Activated T-cell treated with anti-CD3 and anti-CD28 coated beads for 24 hours (primary cell): ENCODE measurements at regions not wholly inside any gene's neighbourhood (a gene's known extent, or its start where the extent isn't known, plus 50 kb on each side); places are given as distances from the start of the nearest gene placed in this dataset.

Source experiments
- DNase-seq: peaks from one replicate; pipeline ENCODE4 v3.0.0-alpha.2; 2020; ENCODE audit warnings: low read depth

DNA sequence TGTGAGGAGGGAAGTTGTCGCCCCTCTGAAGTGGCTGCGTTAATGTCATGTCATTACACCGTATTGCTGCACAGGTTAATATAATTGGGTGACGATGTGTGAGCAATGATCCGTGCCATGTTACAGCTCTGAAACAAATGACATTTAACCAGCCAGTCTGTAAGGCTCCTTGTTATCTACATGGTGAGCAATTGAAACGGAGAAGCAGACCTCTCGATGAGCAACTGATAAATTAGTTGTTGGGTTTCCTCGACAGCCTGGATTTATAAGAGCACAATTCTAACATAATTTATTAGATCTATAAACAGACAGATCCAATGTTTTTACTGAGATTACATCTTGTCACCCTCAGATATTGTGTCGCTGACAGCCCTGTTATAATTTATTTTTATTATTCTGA is 49.9 kb upstream of the MAFB start:
- DNase-seq, result no peak

DNA sequence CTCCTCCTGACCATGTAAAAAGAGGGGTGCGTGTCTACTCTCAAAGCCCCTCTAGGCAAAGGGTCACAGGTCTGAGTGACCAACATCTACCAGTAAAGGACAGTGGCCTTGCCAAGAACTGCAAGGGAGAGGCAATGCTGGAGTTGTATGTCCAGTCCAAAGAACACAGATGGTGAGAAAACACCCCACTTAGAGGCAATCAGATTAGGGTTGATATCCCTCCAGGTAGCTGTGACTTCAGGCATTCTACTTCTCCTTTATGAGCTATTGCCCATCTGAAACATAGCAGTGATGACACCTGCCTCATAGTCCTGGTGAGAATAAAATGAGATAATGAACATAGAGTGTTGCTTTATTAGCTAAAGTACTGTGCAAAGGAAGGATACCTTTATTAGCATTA is 50.8 kb upstream of the MAFB start:
- DNase-seq, result no peak

DNA sequence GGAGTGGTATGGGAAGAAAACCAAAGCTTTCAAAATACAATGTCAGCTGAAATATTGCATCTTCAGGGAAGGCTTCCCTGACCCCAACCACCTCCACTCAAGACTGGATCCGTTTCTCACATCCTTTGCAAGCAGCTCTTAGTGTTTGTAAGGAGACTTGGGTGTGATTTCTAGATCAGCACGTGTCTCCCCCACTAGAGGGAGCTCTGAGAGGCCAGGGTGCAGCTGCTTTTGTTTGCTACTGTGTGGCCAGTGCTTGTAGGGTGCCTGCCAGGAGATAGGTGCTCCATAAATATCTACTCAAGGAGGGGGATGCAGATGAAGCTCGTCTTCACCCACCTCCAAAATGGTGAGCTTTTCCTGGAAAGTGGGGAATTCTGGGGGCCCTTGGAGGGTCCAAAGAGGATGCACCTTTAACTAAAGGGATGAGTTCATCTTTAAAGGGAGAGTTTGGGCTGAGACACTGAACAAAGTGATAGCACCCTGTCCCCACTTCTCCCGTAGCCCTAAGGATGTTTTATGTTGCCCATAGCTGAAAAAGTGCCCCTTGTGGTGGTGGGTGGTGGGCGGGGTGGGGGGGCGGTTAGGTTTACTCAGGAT is 52.6 kb upstream of the MAFB start:
- DNase-seq, result peak; percentile 11

DNA sequence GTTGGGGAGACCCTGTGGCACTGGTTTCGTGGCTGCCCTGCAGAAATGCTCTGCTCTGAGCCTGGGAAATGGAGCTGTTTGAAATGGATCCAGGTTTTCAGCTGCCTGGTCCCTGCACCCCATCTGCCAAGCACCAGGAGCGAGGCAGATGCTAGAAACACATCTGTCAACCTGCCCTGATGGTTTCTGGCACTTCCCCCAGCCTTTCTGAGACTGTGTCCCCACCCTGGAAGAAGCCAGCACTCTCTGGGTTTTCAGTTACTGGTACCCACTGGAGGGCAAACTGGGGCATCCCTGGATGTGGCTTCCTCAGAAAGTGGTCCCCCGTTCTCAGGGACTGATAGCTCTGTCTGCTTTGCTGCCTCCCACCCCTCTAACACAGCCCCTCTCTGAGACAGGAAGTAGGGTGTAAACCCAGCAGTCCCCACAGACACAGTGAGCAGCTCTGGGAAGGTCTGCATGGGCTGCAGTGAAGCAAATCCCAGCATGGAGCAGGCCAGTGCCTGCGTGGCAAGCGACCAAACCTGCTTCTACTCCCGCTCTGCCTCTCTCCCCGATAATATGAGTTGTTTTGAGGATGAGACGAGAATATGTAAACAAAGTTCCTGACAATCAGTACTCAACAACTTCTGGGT is 54.2 kb upstream of the MAFB start:
- no peak for DNase-seq

DNA sequence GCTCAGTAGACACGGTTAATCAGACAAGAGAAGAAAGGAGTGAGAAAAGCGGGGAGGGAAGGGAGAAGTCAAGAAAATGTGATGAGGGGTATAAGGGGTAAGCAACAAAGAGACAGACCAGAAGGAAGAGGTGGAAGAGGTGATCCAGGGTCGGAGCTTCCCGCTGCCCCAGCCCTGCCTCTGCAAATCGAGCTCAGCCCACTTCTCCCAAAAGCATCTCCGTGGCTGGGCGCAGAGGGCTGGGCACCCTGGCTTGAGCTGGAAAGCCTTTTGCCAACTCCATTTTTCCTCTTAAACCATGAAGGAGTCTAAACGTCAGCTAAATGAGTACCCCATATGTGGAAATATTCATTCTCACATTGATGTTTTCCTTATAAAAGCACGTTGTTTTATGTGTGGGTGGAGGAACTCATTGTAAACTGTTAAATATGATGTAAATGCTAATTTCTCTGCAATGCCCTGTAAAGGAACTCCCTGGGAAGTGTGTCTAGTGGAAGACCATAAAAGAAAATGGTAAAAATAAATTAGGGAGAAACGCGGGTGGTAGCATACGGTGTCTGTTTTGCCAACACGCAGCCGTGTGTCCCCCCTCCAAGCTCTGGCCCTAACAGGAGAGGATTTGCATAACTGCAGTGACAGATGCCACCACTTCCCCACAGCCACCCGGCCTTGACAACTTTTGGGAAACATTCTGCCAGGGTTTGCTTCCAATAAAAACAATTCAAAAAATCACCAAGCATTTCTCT is 55.2 kb upstream of the MAFB start:
- no peak for DNase-seq

DNA sequence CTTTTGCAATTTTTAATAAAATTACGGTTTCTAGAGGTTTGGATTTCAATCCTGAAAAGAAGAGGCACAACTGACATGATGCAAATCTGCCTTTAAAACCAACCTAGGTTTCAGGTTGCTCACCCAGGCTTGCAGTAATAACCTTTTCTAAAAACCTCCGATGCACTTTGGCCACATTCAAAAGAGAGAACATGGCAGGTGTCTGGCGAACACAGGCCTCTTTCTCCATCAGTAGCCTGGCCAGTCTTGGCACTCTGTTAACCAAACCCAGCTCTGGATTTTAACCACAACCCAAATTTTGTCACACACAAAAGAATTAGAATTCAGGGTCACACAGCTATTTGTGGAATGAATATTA is 55.8 kb upstream of the MAFB start:
- DNase-seq, result no peak

DNA sequence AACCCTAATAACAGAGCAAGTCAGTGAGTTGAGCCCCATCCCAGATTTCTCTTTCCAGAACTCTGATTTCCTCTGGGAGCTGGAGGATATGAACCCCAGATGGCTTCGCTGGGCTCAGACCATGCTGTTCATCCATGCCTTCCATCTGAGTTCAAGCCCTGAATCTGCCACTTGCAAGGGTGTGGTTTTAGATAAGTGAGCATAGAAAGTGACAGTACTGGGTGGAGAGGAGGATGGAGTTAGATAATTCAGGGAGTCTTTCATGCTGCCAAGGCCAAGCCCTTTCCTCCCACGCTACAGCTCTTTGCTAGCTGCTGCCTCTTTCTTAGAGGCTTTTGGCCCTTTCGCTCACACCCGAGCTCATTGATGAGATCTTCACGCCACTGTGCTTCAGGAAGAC is 57.2 kb upstream of the MAFB start:
- DNase-seq, result no peak

DNA sequence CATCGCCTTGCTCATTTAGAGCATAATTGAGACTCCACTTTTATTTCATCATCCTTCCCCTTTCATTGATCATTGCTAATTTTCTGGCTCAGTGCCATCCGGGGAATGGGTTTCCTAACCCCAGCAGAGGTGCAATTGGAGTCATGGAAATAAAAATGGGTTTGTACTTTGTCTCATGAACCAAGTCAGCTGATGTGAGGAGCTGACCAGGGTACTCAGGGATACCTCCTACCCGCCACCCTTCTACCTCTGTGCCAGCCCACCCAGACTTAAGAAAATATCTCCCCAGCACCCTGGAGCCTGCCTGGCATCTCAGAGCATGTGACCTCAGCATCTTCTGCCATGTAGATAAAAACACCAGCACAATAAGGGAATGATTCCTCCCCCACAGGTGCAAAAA is 59.1 kb upstream of the MAFB start:
- no peak for DNase-seq

DNA sequence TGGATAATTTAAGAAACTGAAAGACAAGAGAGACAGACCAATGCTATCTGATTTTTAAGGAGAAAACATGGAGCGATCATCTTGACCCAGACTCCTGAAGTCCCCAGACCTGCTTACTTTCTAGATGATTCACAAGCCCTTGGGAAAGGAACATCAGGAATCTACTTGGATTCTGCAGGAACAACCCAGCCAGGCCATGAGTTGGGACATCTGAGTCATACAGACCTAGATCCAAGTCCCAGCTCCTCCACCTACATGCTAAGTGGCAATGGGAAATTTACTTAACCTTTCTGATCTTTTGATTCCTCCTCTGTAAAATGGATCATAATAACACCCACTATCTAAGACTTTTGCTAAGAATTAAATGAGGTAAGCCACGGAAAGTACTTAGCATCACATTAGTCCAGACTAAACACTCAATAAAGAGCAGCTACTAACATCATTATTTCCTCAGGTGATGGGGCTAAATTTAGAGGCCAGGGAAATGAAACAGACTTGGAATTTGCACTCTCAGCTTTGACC is 61.0 kb upstream of the MAFB start:
- no peak for DNase-seq

DNA sequence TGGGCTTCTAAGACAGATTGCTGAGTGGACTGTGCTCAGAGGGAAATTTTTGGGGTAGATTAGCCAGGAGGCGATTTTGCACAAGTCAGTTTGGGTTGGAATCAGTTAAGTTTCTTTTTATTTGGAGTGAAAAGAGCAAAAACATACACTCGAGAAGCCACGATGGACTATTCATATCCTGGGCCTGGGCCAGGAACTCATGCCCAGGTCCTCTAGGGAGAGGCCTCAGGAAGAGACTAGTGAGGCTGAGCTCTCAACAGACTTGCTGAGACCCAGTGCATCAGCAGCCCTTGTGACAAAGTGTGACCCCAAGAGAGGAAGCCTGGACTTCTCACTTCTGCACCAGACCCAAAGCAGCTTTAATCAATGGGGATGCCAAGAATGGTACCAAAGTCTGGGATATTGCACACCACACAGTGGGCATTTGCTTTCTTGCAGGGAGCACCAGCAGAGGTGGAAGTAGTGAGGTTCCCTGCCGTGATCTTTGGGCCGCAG is 61.6 kb upstream of the MAFB start:
- DNase-seq, result no peak

DNA sequence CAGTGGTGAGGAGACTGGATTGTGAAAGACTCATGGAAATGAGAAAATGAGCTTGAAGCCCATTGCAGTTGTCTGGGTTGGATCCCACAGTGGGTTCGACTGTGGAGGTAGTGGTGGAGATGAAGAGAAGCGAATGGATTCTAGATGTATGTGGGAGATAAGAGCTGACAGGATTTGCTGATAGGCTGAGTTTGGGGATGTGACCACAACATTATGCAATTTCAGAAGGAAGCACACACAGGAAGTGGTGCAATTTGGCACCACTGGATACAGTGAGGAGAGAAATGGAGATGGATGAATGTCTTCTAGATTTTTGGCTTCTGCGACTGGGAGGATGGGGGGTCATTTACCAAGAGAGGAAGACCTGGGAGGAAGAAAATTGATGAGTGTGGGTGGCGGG is 64.4 kb upstream of the MAFB start:
- DNase-seq, result no peak

DNA sequence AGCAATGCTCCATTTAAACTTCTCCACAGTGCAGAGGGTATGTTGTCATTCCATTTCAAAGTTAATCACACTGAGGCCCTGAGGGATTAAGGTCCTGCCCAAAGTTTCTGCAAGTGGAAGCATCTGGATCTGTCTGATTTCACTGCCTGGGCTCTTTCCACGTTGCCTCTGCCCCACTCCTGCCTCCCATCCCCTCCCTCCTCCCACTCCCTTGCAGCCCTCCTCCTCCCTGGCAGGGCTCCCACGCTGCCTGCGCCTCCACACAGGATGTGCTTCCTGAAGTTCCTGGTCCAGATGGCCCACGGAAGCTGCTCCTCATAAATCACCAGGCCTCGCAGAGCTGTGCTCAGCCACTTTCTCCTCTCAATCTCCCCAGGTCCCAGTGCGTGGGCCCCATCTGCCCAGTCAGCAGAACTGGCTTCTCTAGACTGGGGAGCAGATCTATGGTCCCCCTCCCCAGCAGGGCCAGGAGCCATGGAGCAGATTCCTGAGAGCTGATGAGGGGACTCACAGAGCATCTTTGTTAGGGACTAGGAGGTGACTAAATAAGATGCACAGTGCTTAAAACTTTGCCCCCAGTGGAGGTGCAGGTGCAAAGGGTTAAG is 65.4 kb upstream of the MAFB start:
- DNase-seq, result no peak

DNA sequence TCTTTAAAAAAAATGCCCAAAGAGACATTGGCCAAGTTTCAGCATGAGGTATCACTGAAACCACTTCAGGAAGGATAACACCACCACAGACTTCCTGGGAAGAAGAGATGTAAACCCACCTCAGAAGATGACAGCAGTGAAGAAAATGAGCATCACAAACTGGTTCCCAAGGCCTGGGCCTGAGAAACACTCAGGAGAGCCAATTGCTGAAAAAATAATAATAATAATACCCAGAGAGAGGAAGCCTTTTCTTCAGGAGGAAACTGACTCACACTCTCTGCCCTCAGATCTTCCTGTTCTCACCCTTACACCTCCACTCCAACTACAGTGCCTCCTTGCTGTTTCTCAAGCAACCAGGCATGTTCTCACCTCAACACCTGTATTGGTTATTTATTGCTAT is 68.1 kb upstream of the MAFB start:
- DNase-seq, result no peak

DNA sequence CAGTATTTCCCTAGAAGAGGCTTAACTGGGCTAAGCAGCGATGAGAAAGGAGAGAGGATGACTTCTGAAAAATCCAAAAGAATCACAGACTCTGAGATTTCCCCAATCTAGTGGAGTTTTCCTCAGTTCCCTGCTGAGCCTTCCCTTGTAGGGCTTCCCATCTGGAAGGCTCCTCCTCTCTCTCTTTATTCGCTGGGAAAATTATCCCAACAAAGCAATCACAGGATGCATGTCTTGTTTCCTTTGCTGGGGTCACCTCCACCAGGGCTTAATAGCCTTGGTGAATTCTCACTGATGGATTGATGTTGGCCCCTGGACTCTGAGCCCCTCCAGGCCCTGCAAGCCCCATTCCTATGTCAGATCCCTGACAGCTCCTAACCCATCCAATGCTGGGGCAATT is 69.8 kb upstream of the MAFB start:
- DNase-seq, result no peak

DNA sequence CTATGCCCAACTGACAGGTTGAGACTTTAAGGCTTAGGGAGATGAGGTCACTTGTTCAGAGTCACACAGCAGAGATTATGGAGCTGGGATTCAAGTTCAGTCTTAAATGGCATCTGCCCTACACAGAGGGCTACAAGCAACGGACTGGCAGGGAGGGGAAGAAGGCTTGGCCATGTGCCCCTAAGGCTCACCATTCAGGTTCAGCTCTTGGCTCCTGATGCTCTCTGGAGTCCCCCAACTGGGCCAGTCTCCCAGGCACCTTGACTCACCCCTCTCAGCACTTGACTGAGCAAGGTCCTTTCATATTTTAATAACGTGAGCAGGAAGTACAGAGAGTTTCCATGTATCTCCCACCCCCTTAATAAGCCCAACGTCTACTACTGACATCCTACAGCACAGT is 71.4 kb upstream of the MAFB start:
- DNase-seq, result no peak

DNA sequence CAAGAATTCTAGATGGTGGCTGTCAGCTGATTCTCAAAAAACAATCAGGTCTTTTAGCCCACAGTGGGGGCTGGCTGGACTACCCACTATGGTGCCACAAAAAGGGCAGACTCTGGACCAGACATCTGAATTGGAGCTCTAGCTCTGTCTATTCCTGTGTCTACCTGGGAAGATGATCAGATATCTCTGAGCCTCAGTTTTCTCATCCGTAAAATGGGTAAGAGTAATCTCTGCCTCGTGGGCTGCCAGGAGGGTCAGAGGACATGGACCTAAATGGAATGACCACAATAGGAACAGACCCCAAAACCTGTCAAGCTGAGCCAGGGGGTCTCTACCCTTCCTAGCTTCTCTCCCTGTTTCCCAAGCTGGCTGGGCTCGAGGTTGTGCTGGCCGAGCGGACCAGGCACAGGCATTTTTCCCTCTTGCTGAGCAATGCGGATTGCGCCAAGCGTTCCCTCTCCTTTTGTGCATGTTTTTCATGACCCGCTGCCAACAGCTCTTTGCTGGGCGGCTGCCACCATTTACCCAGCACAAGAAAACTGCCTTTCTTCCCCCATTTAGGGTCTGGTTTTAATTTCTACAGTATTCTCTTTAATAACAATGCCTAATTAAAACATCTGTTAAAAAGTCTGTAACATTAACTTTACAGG is 74.7 kb upstream of the MAFB start:
- DNase-seq, result no peak

DNA sequence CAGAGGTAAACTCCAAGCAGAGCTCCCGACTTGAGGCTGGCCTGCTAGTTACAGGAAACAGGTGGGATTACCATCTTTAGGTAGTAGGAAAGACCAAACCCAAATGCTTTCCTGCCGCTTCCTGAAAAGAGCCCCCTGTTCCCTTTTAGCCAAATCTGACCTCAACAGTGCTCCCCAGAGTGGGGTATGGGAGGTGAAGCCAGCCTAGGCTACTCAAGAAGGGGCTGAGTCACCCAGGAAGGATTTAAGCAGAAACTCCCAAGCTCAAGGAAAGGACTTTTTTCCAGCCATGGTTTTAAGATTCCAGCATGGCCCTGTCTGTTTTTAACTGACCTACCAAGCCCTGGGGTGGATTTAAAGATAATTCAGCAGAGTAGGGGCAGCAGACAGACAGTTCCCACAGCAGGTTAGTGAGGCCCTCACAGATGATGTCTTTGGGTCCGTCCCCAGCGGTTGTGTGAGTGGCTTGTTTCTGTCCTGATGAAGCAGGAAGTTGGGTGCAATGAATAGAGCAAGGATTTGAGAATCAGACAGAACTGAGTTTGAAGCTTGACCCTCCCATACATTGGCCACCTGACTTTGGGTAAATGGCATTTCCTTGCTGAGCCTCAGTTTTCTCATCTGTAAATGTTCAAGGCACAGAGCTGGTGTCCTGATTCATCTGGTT is 76.9 kb upstream of the MAFB start:
- no peak for DNase-seq

DNA sequence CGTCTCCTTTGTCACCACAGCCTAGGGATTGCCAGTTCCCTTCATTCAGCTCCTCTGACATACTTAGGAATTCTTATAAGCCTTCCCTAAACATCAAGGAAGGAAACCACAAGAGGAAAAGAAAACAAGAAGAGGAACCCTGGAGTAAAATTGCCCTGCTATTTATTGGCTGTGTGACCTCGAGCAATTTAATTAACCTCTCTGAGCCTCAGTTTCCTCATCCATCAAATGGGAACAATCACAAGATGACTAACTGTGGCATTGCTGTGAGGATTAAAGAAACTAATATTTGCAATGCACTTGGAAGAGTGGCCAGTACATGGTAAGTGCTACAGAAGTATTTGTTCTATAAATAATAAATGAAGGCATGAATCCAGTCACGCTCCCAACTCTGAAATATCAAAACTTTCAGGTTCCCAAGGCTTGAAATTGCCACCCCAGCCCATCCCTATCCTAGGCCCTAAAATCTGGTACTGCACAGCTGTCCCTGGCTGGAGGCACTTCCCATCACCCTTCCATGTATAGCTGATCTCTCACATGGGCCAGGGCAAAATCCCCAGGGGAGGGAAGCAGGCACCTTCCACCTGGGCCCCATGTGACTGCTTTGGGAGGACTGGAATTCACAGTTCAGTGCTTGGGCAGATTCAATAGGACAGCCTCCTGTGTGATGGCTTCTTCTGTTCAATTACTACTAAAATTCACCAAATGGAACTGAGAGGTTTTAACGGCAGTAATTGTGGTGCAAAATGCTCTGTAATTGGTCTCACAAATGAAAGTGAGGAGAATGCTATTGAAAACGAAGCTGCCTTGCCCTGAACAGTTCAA is 78.0 kb upstream of the MAFB start:
- no peak for DNase-seq

DNA sequence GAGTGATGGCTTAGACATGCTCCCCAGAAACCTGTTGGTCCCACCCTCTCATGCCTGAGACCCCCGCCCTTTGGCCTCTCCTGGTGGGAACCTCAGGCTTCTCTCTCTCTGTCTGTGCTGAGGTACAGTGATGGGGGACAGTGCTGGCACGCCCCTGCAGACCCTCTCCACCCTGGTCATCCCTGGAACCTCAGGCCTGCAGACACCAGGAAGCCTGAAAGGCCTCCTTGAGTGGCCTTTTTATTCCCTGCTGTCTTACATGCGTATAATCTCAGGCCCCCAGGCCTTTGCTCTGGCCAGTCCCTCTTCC is 78.5 kb upstream of the MAFB start:
- no peak for DNase-seq

DNA sequence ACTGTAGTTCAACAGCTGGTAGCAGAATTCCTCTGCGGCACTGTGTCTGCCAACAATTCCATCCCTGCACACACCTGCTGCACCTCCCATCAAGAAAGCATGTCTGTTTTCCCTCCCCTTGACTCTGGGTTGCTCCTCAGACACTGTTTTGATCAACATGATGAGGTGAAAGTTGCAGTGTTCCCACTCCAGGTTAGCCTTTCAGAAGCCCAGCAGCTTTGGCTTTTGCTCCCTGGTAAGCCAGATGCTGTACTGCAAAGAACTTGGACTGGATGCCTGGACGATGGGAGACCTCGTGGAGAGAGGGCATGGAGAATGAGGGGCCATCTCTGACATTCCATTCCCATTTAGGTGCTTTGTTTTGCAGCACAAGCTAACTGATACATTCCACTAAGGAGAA is 79.1 kb upstream of the MAFB start:
- no peak for DNase-seq

DNA sequence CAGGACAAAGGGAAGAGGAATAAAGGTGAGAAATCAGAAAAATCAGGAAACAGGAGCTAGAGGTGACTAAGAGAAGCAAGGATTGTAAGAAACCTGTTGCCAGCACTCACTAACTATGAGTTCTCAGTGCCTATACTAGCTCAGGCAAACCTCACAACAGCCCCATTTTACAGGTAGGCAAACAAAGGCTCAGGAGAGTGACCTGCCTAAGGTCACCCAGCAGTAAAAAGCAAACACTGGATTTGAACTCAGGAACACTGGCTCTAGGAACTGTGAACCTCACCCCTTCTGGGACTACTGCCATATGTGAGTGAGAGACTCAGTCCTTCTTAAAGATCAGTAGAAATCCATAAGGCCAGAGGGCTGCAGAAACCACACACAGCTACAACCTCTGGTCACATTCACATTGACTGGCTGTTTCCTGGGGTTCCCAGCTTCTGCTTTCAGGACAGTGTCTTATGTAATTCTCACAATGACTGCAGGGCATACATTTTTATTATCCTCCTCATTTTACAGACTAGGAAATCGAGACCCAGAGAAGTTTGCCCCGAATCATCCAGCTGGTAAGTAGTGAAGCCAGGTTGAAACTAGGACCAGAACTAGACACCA is 80.7 kb upstream of the MAFB start:
- DNase-seq, result no peak
